Gastrocnemius medialis (tissue), 4 donors: ENCODE measurements at regions not wholly inside any gene's neighbourhood (a gene's known extent, or its start where the extent isn't known, plus 50 kb on each side); places are given as distances from the start of the nearest gene placed in this dataset.
"Not testable (repeated sequence)": the region's sequence is repeated elsewhere in the genome, so short reads cannot be mapped to it uniquely, and the experiment has no call there.

Experiments used
- ATAC-seq, 2 donors: fragments of 150-250 bp; one replicate each; pipeline ENCODE4 v1.9.1; 2016
- DNase-seq, 2 donors: peaks; one replicate each; pipeline ENCODE4 v3.0.0-alpha.2; 2019
- H3K27ac ChIP-seq, 4 donors: fragments of 200-600 bp; sonication (generic); 1 replicate in 1 of 4; 2 replicates in 3 of 4; pipeline ENCODE4 v1.5.1; 2016 to 2018; ENCODE audit warnings: mild to moderate bottlenecking in 2 of 4, moderate library complexity in 1 of 4
- H3K27me3 ChIP-seq, 3 donors: fragments of 200-600 bp; sonication (generic) in 2 of 3; 1 replicate in 1 of 3; 2 replicates in 2 of 3; pipeline versions ENCODE4 v1.5.1 to v1.6.0; 2016 to 2019; ENCODE audit warnings: mild to moderate bottlenecking in 1 of 3, moderate library complexity in 1 of 3
- H3K36me3 ChIP-seq, 2 donors: fragments of 200-600 bp; sonication (generic) in 1 of 2; one replicate each; pipeline ENCODE4 v1.5.1; 2017 to 2018
- H3K4me1 ChIP-seq, 2 donors: fragments of 200-600 bp; sonication (generic) in 1 of 2; one replicate each; pipeline ENCODE4 v1.5.1; 2016 to 2017; ENCODE audit warnings: mild to moderate bottlenecking in 2 of 2
- H3K4me3 ChIP-seq, 4 donors: fragments of 200-600 bp; sonication (generic) in 3 of 4; 1 replicate in 1 of 4; 2 replicates in 3 of 4; pipeline ENCODE4 v1.5.1; 2016 to 2019; ENCODE audit warnings: mild to moderate bottlenecking in 2 of 4
- H3K9me3 ChIP-seq, 3 donors: fragments of 200-600 bp; sonication (generic) in 2 of 3; 1 replicate in 1 of 3; 2 replicates in 2 of 3; pipeline ENCODE4 v1.5.1; 2016 to 2019
- POLR2A ChIP-seq, 2 donors: fragments of 450-650 bp; IDR thresholded peaks; one replicate each; pipeline ENCODE4 v1.6.1; 2017; ENCODE audit warnings: antibody characterized with exemption in 2 of 2, mild to moderate bottlenecking in 2 of 2, moderate library complexity in 2 of 2
- in situ Hi-C, 4 donors: fragments of 200-750 bp; cut with MboI; loops; one replicate each; pipeline versions ENCODE4 v1.15.0 to v1.8.0; 2017; ENCODE audit warnings: low sequenced_read_pairs in 4 of 4
- intact Hi-C: fragments of 100-400 bp; cut with DNase I; formaldehyde crosslinking; loops from one replicate; pipeline ENCODE4 v1.15.1; 2023; ENCODE audit warnings: low total_unique reads
- TF ChIP-seq, protein P1 (sequence below), 5 experiments: fragments of 450-650 bp in 3 of 5; fragments of 200-600 bp in 2 of 5; sonication (generic) in 2 of 5; IDR thresholded peaks in 4 of 5; conservative IDR thresholded peaks in 1 of 5; 1 replicate in 4 of 5; 2 replicates in 1 of 5; pipeline ENCODE4 v1.5.1; 2016 to 2019; ENCODE audit warnings: antibody characterized with exemption in 5 of 5, mild to moderate bottlenecking in 3 of 5, moderate library complexity in 3 of 5

DNA sequence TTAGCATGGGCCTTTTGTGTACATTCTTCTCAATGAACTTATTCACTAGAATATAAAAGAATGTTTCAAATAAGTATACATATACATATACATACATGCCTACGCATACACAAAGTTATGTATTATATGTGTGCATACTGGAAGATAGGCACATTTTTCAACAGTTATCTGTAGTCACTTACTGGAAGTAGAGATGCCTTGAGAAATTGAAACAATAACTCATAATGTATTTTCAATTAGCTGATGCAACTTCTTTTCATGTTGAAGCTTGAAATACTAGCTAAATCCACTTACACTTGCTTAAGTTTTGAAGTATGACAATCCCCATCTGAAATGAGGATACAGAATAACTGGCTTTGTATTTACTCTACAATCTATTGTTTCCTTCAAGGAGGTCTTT is 469.0 kb upstream of the PTGER4 start:
- no peak for ATAC-seq
- Histone ChIP-seq H3K9me3 (no peaks in the 10 kb centered on the region), H3K4me1 (no peaks in the 10 kb centered on the region)

DNA sequence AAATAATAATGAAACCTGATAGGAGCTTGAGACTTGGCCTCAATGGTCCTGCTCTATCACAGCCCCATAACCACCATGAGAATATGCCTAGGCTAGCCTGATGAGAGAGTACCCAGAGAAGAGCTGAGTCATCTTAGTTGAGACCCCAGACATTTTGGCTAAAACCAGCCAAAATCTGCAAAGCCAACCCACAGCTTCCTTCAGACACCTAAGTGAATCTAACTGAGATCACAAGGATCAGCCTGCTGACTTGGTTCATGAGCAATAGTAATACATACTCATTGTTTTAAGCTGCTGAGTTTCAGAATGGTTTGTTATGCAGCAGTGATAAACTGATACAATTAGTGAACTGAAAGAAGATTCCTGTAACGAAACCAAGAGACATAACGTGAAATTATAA is 473.7 kb upstream of the PTGER4 start:
- in situ Hi-C loops (no loop called here), intact Hi-C loops (no loop called here)
- Histone ChIP-seq H3K27me3 (no peaks in the 10 kb centered on the region), H3K4me1 (peaks cover 0 to 8% of the 10 kb centered on the region in 2 donors), H3K27ac (no peak overlapping the region), H3K36me3 (no peaks in the 10 kb centered on the region), H3K9me3 (no peaks in the 10 kb centered on the region), H3K4me3 (no peak overlapping the region)
- no peak for TF ChIP-seq POLR2A (IDR thresholded peaks at IDR 0.05)
- TF ChIP-seq, protein P1, sequence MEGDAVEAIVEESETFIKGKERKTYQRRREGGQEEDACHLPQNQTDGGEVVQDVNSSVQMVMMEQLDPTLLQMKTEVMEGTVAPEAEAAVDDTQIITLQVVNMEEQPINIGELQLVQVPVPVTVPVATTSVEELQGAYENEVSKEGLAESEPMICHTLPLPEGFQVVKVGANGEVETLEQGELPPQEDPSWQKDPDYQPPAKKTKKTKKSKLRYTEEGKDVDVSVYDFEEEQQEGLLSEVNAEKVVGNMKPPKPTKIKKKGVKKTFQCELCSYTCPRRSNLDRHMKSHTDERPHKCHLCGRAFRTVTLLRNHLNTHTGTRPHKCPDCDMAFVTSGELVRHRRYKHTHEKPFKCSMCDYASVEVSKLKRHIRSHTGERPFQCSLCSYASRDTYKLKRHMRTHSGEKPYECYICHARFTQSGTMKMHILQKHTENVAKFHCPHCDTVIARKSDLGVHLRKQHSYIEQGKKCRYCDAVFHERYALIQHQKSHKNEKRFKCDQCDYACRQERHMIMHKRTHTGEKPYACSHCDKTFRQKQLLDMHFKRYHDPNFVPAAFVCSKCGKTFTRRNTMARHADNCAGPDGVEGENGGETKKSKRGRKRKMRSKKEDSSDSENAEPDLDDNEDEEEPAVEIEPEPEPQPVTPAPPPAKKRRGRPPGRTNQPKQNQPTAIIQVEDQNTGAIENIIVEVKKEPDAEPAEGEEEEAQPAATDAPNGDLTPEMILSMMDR (IDR thresholded peaks at IDR 0.05 in 4 of 5, conservative IDR thresholded peaks at IDR 0.05 in 1 of 5), result no peak
- ATAC-seq, result no peak
- DNase-seq, result no peak

More for the DNA sequence above, 469.0 kb upstream of the PTGER4 start:
- no peak for DNase-seq
- TF ChIP-seq, protein P1 (IDR thresholded peaks at IDR 0.05 in 4 of 5, conservative IDR thresholded peaks at IDR 0.05 in 1 of 5), result no peak
- Histone ChIP-seq H3K27me3 (no peaks in the 10 kb centered on the region), H3K4me3 (no peak overlapping the region), H3K27ac (no peak overlapping the region), H3K36me3 (no peaks in the 10 kb centered on the region)
- intact Hi-C loops (no loop called here), in situ Hi-C loops (no loop called here)

DNA sequence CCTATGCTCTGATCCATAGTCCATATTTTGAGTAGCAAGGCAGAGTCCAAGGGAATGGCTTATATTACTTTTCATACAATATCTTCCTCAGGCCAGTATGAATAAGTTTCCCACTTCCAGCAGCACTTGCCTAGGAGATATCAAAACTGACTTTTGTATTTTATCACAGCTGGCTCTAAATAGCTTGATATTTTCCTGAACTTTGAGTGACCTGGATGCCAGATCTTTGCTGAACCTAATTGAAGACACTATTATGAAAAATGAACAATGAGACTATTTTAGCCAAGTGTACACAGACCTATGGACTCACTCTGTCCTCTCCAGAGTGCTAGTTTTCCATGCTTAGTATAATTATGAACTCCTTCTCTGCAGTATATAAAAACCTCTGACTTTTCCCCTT is 475.6 kb upstream of the PTGER4 start:
- ATAC-seq, result peak in 1 of 2 donors; percentile 39
- peaks cover 0 to 8% of the 10 kb centered on the region in 2 donors for H3K4me1 ChIP-seq
- in situ Hi-C loops, result no loop called here
- no peak for DNase-seq
- no peaks in the 10 kb centered on the region for H3K9me3 ChIP-seq
- H3K27ac ChIP-seq, result peak overlapping the region in 3 of 4 donors; percentile 15 to 48 (median 16)
- TF ChIP-seq, protein P1 (IDR thresholded peaks at IDR 0.05 in 4 of 5, conservative IDR thresholded peaks at IDR 0.05 in 1 of 5), result no peak
- TF ChIP-seq POLR2A (IDR thresholded peaks at IDR 0.05), result no peak
- H3K4me3 ChIP-seq, result no peak overlapping the region
- intact Hi-C loops, result no loop called here
- no peaks in the 10 kb centered on the region for H3K36me3 ChIP-seq
- H3K27me3 ChIP-seq, result no peaks in the 10 kb centered on the region

DNA sequence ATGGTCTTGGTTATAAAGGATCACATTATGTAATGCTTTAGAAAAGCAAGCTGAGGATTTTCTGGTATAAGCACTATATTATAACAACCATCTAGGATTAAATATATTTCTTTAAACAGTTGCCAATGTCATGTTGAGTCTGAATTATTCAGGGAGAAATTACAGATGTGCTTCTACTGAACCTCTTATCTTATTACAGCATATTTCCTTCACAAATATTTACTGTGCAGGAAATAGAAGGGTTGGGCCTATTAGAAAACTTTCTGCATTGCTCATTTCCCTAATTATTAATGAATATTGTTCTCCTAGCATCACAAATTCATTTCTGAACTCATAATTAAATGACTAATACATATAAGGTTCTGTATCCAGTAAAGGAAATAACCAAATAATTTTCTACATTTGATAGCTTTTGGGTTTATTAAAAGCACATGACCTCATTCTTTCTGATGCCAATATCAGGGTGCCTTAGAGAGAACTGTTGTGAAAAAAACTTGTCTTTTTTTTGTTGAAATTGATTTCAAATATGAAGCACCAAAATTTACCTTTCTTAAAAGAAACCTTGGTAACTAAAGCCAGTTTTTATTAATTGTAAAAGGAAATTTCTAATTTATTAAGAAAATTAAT is 476.8 kb upstream of the PTGER4 start:
- intact Hi-C loops (no loop called here), in situ Hi-C loops (no loop called here)
- Histone ChIP-seq H3K27me3 (no peaks in the 10 kb centered on the region), H3K27ac (peak overlapping the region in 3 of 4 donors; percentile 15 to 47 (median 16)), H3K4me3 (no peak overlapping the region), H3K9me3 (no peaks in the 10 kb centered on the region), H3K36me3 (no peaks in the 10 kb centered on the region), H3K4me1 (peaks cover 0 to 8% of the 10 kb centered on the region in 2 donors)
- ATAC-seq (peak in 1 of 2 donors; percentile 65), DNase-seq (no peak)
- no peak for TF ChIP-seq POLR2A (IDR thresholded peaks at IDR 0.05)
- TF ChIP-seq, protein P1 (IDR thresholded peaks at IDR 0.05 in 4 of 5, conservative IDR thresholded peaks at IDR 0.05 in 1 of 5), result no peak

DNA sequence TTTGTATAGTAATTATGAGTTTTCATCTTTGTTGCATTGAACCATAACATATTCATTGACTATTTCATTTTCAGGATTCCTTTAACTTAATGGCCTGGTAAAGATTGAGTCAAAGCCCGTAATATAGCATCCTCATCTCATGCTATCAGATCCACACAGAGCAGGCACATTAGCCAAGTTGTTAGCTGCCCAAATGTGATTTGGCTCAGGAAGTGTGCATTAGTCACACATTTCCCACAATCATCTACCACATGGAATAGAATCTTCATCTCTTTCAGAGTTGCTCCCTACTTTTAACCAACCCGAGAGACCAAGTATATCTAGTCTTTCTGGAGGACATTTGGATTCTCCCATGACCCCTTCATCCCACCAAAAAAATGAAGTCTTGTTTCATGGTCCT is 481.0 kb upstream of the PTGER4 start:
- TF ChIP-seq, protein P1 (IDR thresholded peaks at IDR 0.05 in 4 of 5, conservative IDR thresholded peaks at IDR 0.05 in 1 of 5), result no peak
- TF ChIP-seq POLR2A (IDR thresholded peaks at IDR 0.05), result no peak
- no peaks in the 10 kb centered on the region for H3K36me3 ChIP-seq
- H3K4me3 ChIP-seq, result no peak overlapping the region
- DNase-seq, result no peak
- no peak for ATAC-seq
- in situ Hi-C loops (no loop called here), intact Hi-C loops (no loop called here)
- H3K27ac ChIP-seq, result no peak overlapping the region
- no peaks in the 10 kb centered on the region for H3K27me3 ChIP-seq
- peaks cover 0 to 7% of the 10 kb centered on the region in 2 donors for H3K4me1 ChIP-seq
- no peaks in the 10 kb centered on the region for H3K9me3 ChIP-seq

DNA sequence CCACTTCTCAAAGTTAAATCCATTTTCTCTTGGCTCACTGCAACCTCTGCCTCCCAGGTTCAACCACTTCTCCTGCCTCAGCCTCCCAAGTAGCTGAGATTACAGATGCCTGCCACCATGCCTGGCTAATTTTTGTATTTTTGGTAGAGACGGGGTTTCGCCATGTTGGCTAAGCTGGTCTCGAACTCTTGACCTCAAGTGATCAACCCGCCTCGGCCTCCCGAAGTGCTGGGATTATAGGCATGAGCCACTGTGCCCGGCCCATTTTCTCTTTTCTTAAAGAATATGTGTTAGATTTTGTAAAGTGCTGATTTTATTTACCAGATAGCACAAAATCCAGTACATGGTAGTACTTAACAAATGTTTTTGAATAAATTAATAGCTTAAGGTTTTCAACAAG is 484.1 kb upstream of the PTGER4 start:
- DNase-seq, H3K27ac ChIP-seq, H3K4me1 ChIP-seq, intact Hi-C loops, ATAC-seq, H3K27me3 ChIP-seq, H3K4me3 ChIP-seq, H3K9me3 ChIP-seq, in situ Hi-C loops, H3K36me3 ChIP-seq: not testable (repeated sequence)
